GM21576 (cell line): ENCODE measurements at regions not wholly inside any gene's neighbourhood (a gene's known extent, or its start where the extent isn't known, plus 50 kb on each side); places are given as distances from the start of the nearest gene placed in this dataset.
"Not testable (repeated sequence)": the region's sequence is repeated elsewhere in the genome, so short reads cannot be mapped to it uniquely, and the experiment has no call there.

Source experiments
- ATAC-seq: cut with Tn5 transposase; IDR thresholded peaks from one replicate; pipeline ENCODE4 v1.9.1; 2021; ENCODE audit warnings: mild to moderate bottlenecking, moderate library complexity; ENCODE audit not compliant: unreplicated experiment

DNA sequence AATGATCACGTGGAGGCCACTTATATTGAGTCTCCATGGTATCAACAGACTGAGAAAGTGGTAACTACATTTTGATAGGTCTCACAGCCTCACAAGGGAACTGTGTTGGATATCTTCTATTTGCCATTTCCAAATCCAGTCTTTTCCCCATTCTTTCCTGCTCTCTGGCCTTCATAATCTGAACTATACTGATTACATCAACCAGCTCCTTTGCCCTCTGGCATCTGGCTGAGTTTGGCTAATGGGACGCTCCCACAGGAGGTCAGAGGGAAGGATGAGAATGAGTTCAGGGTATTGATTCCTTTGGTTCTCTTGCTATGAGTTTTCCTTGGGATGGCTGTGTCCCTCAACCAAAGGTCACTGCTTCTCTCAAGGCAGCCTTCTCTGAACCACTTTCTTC, 152.6 kb downstream of the RTL9 start:
- no peak for ATAC-seq

DNA sequence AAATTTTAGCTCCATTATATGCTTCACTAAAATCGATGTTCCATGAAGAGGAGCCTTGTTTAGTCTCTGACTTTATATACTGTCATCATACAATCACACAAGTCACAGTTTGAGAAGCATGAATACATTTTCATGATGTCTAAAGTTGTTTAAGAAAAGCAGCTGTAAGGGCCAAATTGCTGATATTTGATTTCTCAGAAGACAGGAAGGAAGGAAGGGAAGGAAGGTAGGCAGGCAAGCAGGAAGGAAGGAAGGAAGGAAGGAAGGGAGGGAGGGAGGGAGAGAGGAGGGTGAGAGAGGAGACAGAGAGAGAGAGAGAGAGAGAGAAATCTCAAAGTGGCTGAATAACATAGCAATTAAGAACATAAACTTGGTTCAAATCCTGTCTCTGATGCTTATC, 153.7 kb downstream of the RTL9 start:
- no peak for ATAC-seq

DNA sequence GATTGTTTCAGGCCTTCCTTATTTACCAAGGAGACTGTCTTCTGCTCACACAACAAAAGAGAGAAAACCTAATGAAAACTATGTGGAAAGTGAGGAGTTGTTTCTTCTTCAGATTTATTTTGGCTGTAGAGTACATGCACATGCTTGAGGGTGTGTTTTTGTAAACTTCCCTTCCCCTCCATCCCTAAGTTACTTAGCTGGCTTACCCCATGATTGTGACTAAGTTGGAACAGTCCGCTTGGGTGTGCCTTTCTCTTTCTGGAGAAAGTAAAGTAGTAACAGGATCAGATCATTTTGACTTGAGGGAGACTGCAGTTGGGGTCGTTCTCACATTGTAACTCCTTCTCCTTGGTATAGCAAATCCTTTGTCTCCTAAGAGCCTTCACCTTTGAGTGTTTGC, 155.9 kb downstream of the RTL9 start:
- no peak for ATAC-seq

DNA sequence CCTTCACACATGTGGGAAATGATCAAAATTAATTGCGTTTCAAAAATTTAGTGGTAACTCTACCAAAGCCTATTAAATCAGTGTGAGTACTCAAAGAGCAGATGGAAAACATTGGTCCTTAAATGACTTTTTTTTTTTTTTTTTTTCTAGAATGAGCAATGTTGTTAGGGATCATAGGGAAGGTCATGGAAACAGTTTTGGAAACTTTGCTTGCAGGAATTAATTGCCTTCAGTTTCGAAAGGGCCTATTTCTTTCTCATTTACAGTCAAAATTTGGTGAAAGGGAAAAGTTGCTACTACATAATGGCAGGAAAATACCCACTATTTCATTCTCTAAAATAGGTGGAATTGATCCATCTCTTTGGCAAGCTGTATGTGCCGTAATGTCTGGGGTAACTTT, 160.9 kb downstream of the RTL9 start:
- ATAC-seq, result no peak

DNA sequence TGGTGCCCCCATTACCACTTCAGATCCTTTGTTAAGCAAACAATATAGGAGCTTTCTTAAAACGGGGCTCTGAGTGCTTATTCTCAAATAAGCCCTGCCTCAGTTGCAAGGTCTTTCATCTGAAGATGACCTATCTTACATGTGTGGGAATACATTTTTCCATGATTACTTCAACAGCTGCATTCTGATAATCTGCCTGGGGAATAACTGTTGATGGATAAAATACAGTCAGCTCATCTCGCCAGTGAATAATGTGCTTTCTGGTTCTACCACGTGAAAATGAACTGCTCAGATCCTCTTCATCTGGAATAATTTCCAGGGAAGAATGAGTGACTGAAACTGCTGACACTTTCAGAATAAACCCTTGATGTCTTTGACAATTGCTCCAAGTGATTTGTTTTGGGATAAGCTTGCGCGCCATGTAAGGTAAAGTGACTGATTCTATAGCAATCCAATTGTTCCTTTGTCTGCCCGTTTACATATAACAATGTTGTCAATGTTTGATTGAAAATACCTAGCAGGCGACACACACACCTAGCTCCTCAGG, 161.3 kb downstream of the RTL9 start:
- no peak for ATAC-seq

DNA sequence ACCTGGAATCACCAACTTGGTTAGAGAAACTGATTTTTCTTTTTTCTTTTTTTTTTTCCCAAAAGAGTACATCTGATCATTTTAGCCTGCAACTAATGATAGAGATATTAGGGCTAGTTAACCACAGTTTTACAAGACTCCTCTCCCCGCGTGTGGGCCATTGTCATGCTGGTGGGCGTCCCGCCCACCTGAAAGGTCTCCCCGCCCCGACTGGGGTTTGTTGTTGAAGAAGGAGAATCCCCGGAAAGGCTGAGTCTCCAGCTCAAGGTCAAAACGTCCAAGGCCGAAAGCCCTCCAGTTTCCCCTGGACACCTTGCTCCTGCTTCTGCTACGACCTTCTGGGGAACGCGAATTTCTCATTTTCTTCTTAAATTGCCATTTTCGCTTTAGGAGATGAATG, 162.0 kb downstream of the RTL9 start:
- not testable (repeated sequence) for ATAC-seq

DNA sequence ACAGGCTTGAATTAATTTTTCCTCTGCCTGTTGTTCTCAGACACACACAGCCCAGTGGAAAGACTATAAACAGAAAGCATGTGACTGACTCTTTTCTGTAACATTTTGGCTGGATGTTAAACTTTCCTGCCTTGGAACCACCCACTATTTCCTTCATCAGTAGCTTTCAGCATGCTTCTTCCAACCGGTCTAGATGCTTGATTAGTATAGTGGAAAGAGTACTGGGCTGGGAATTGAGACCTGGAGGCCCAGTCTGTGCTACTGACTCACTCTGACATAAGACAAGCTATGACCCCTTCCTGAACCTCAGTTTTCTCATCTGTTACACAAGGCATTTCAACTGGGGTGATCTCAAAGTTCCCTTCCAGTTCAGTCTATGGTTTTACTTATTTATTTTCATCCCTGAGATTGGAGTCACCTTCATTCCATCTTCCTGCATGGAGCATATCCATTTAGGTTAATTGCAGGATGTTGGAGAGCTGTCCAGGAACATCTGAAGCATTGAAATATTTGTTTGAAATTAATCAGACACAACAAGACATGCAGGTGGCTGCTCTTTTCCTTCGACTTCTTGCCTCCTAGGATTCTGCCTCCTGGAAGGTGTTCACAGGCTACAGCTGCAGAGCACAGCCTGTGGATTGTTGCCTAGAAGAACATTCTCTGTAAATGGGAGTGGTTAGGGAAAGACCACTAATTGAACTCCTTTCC, 173.4 kb downstream of the RTL9 start:
- ATAC-seq, result no peak

DNA sequence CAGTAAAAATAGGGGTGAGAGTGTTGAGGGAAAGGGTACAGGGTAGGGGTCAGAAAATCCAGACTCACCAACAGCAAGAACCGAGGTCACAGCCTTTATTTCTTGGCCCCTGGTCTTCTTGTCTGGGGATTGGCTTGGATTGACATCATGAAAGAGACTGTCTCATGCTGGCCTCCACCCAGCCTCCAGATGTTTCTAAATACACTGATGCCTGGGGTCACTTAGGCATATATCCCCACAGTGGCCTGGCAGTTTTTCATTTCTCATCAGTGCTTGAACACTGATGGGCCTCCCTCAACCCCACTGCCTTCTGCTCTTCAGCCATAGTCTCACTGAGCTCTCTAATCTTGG, 173.9 kb downstream of the RTL9 start:
- no peak for ATAC-seq

DNA sequence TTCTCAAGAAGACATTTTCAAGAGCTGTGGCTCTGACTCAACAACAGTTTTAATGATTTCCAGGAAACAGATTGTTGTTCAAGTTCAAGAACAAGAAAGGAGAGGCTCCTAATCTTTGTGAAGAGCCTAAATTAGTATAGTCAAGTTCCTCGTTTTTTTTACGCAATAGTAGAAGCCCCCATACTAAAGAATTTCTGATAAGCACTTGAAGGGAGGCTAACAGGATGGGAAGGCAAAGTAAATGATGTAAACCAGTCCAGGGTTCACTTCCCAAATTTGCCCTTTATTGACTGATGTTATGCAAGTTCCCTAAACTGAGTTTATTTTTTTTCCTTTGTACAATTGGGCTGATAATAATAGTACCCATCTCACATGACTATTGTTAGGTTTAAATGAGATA, 178.2 kb downstream of the RTL9 start:
- no peak for ATAC-seq

DNA sequence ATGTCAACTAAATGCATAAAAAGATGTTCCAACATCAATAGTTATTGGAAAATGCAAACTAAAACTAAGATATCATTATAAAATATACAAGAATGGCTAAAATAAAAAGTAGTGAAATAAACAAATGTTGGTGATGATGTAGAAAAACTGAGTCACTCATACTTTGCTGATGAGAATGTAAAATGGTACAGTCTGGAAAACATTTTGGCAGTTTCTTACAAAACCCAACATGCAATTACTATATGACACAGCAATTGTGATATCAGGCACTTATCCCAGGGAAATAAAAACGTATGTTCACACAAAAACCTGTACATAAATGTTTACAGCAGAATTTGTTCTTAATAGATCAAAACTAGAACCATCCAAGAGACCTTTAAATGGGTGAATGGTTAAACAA, 182.6 kb downstream of the RTL9 start:
- no peak for ATAC-seq

DNA sequence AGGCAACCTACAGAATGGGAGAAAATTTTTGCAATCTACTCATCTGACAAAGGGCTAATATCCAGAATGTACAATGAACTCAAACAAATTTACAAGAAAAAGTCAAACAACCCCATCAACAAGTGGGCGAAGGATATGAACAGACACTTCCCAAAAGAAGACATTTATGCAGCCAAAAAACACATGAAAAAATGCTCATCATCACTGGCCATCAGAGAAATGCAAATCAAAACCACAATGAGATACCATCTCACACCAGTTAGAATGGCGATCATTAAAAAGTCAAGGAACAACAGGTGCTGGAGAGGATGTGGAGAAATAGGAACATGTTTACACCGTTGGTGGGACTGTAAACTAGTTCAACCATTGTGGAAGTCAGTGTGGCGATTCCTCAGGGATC, 192.2 kb downstream of the RTL9 start:
- ATAC-seq, result not testable (repeated sequence)

DNA sequence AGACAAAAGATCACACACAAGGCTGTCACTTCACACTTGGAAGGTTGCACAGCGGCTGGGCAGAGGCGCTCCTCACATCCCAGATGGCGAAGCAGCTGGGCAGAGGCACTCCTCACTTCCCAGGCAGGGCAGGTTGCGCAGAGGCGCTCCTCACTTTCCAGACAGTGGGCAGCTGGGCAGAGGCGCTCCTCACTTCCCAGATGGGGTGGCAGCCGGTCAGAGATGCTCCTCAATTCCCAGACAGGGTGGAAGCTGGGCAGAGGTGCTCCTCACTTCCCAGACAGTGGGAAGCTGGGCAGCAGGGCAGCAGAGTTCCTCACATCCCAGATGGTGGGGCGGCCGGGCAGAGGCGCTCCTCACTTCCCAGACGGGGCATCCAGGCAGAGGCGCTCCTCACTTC, 199.2 kb downstream of the RTL9 start:
- ATAC-seq, result no peak

DNA sequence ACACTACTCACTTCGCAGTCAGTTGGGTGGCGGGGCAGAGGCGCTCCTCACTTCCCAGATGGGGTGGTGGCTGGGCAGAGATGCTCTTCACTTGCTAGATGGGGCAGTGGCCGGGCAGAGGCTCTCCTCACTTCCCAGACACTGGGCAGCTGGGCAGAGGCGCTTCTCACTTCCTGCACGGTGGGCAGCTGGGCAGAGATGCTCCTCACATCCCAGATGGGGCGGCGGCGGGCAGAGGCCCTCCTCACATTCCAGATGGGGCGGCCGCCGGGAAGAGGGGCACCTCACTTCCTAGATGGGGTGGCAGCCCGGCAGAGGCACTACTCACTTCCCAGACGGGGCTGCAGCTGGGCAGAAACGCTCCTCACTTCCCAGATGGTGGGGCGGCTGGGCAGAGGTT, 199.8 kb downstream of the RTL9 start:
- ATAC-seq, result no peak

DNA sequence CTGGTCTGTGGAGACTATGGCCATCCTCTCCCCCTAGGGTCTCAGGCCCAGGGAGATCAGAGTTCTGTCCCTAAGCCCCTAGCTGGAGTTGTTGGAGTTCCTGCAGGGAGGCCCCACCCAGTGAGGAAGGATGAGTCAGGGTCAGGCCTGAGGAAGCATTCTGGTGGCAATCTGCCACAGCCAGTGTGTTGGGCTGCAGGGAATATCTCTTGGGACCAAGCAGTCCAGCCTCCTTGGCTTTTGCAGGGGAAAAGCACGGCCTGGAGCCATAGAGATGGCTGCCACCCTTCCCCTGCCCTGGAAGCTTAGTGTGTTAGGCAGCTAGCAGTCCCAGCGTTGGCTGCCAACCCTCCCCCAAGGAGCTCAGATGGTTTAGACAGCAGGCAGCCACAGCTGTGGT, 202.4 kb downstream of the RTL9 start:
- no peak for ATAC-seq

DNA sequence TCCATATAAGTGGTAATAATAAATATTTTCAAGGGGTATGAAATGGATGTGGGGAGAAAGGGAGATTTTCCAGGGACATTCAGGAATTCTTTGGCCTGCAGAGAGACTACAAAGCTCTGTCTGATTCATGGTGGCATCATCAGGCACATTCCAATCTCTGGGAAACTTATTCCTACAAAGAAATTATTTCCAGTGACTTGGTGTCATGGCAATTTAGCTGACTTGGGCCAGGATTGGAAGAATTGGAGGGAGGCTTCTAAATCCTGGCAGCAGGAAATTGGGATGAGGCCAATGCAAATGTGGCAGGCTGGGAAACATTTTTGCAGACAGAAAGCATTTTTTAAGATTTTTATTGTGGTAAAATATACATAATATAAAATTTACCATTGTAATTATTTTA, 204.6 kb downstream of the RTL9 start:
- no peak for ATAC-seq

DNA sequence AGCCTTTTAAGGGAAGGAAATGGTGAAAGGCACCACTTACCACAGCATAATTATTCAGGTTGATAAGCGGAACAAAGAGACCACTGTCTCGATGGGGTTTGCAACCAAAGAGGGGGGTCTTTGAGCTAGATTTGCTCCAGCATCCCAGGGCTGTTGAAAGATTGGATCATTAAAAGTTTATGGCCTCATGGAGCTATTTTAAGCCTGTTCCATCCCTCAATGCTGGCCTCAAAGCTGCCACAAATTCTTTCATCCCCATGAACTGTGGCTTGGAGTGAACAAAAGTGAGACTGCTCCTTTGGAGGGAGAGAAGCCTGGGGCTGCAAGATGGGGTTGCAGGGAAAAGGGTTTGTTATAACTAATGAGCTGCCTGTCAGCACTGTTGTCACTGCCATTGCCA, 209.8 kb downstream of the RTL9 start:
- ATAC-seq, result no peak

DNA sequence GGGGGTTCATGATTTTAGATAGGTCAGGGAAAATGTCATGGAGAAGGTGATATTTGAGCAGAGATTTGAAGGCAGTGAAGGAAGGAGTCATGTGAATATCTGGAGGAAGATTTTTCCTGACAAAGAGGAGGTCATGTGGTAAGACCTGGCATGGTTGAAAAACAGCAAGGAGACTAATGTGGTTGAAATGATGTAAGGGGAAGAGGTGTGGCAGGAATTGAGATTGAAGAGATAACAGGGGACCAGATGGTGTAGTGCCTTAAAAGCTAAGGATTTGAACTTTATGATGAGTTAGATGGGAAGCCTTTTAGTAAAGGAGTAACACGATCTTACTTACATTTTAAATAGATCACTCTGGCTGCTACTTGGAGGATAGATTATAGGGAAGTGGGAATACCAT, 210.9 kb downstream of the RTL9 start:
- no peak for ATAC-seq

DNA sequence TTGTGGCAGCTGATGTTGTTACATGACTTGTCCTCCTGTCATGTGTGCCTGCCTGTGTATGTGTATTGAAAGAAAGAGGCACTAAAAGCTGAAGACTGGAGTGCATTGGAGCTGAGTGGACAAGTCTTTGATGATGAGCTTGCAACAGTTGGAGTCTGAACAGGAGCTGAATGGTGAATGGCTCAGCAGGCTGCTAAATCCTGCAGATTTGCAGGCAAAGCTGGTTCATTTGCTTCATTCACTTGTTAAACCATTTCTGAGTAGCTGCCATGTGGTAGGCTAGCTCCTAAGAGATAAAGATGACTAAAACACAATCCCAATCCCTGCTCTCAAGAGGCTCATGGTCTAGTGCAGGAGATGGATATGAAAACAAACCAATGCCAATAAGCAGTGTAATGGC, 217.3 kb downstream of the CHRDL1 start:
- no peak for ATAC-seq

DNA sequence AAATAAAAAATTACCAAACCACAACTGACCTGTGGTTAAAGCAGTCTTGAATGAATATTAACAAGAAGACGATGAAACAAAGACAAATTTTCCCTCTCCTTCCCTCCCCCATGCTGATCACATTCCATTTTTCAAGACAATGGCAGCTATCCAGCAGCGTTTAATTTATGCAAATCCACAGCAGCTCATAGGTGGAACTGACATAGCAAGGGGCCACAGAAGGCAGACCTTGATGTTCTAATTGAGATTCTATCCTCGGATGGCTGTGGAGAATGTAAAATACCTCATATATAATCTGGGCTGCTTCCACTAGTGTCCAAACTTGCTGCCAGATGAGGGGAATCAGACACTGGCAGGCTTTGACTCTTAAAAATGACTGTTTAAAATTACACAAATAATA, 211.5 kb downstream of the CHRDL1 start:
- no peak for ATAC-seq

DNA sequence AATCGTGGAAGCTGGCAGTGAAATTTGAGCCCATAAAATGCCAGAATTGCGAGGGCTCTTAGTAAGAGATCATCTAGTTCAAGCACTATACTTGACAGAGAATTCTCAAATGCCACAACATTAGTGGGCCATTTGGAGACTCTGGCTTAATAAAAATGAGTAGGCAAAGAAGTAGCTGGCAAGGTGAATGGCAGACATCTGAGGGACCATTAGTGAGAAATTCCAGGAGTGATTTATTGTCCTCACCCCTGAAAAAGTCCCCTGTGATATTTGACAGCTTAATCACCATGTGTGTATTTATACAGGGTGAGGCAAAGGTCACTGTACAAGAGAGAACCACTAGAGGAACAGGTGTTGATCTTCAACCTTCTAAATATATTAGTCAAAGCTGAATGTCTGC, 207.5 kb downstream of the CHRDL1 start:
- ATAC-seq, result no peak

DNA sequence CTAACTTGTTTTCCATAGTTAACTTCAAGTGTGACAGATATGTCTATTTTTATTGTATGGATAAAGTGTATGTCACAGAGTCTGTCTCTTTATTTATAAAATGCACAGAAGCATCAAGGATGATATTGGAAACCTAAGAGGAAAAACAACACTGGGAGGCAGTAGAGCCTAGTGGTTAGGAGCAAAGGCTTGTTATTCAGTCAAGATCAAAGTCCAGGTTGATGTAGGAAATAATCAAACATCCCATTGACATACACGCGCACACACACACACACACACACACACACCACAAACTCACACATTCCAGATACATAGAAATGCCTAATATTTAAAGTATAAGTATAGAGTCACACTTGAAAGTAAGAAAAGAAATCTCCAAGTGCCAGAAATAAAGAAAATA, 206.8 kb downstream of the CHRDL1 start:
- no peak for ATAC-seq

DNA sequence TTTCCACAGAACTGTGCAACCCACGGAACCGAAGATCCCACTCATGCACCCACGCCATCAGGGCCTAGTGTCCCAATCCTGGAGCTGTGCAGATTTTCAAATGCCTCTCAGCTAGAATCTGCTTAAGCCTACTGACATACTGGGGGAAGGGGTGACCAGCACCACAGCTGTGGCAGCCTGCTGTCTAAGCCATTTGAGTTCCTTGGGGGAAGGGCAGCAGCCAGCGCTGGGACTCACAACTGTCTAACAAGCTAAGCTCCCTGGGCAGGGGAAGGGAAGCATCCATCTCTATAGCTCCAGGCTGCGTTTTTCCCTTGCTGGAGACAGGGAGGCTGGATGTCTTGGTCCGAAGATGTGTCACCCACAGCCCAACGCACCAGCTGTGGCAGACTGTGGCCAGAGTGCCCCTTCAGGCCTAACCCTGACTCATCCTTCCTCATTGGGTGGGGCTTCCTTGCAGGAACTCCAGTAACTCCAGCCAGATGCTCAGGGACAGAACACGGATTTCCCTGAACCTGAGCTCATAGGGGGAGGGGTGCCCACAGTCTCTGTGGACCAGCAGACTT, 194.8 kb downstream of the CHRDL1 start:
- no peak for ATAC-seq

DNA sequence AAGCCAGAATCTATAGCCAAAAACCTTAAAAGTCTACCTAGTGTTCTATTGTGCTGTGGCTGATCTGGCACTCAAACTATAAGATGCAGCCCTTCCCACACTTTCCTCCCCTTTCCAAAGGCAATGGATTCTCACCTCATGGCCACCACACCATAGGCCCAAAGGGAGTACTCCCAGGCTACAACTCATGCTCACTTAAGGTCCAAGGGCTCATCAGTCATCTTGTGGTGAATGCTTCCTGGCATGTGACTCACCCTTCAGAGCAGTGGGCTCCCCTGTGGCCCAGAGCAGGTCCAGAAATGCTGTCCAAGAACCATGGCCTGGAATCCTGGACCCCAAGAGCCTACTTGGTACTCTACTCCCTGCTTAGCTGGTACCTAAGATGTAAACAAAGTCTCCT, 181.0 kb downstream of the CHRDL1 start:
- no peak for ATAC-seq
